ENCODE measurements at regions not wholly inside any gene's neighbourhood (a gene's known extent, or its start where the extent isn't known, plus 50 kb on each side); places are given as distances from the start of the nearest gene placed in this dataset.

DNA sequence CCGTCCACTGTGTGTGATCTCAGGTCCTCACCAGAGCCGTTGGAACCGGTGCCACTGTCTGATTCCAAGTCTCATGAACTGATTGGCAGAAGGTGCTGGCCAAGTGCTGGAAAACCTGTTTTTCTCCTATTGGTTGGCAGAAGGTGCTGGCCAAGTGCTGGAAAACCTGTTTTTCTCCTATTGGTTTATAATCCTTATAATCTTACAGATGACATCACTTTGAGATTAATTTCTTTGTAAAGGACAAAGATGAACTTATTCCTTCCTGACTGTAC is 1106.3 kb downstream of the BRD1 start:
- TF ChIP-seq, protein P1, sequence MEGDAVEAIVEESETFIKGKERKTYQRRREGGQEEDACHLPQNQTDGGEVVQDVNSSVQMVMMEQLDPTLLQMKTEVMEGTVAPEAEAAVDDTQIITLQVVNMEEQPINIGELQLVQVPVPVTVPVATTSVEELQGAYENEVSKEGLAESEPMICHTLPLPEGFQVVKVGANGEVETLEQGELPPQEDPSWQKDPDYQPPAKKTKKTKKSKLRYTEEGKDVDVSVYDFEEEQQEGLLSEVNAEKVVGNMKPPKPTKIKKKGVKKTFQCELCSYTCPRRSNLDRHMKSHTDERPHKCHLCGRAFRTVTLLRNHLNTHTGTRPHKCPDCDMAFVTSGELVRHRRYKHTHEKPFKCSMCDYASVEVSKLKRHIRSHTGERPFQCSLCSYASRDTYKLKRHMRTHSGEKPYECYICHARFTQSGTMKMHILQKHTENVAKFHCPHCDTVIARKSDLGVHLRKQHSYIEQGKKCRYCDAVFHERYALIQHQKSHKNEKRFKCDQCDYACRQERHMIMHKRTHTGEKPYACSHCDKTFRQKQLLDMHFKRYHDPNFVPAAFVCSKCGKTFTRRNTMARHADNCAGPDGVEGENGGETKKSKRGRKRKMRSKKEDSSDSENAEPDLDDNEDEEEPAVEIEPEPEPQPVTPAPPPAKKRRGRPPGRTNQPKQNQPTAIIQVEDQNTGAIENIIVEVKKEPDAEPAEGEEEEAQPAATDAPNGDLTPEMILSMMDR (tag by site-specific recombination; IDR thresholded peaks at IDR 0.05), result no peak
- no peak for TF ChIP-seq ZNF585B (tag by site-specific recombination; IDR thresholded peaks at IDR 0.05)
- TF ChIP-seq, protein P2, sequence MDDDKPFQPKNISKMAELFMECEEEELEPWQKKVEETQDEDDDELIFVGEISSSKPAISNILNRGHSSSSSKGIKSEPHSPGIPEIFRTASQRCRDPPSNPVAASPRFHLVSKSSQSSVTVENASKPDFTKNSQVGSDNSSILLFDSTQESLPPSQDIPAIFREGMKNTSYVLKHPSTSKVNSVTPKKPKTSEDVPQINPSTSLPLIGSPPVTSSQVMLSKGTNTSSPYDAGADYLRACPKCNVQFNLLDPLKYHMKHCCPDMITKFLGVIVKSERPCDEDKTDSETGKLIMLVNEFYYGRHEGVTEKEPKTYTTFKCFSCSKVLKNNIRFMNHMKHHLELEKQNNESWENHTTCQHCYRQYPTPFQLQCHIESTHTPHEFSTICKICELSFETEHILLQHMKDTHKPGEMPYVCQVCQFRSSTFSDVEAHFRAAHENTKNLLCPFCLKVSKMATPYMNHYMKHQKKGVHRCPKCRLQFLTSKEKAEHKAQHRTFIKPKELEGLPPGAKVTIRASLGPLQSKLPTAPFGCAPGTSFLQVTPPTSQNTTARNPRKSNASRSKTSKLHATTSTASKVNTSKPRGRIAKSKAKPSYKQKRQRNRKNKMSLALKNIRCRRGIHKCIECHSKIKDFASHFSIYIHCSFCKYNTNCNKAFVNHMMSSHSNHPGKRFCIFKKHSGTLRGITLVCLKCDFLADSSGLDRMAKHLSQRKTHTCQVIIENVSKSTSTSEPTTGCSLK (tag by site-specific recombination; IDR thresholded peaks at IDR 0.05), result no peak
- TF ChIP-seq KLF1 (tag by site-specific recombination; IDR thresholded peaks at IDR 0.05), result no peak
- TF ChIP-seq, protein P3, sequence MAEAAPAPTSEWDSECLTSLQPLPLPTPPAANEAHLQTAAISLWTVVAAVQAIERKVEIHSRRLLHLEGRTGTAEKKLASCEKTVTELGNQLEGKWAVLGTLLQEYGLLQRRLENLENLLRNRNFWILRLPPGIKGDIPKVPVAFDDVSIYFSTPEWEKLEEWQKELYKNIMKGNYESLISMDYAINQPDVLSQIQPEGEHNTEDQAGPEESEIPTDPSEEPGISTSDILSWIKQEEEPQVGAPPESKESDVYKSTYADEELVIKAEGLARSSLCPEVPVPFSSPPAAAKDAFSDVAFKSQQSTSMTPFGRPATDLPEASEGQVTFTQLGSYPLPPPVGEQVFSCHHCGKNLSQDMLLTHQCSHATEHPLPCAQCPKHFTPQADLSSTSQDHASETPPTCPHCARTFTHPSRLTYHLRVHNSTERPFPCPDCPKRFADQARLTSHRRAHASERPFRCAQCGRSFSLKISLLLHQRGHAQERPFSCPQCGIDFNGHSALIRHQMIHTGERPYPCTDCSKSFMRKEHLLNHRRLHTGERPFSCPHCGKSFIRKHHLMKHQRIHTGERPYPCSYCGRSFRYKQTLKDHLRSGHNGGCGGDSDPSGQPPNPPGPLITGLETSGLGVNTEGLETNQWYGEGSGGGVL (tag by site-specific recombination; IDR thresholded peaks at IDR 0.05), result no peak
